IPS-NIHi7 (cell line): ENCODE measurements at regions not wholly inside any gene's neighbourhood (a gene's known extent, or its start where the extent isn't known, plus 50 kb on each side); places are given as distances from the start of the nearest gene placed in this dataset.

Source experiments
- DNase-seq: peaks from one replicate; pipeline ENCODE4 v3.0.0; 2012; ENCODE audit warnings: mixed read lengths; ENCODE audit errors: extremely low spot score

- no peak for DNase-seq
Observed at GRCh38 chr12:42963988-42964387, 374.4 kb upstream of the PRICKLE1 start.

GRCh38 chr12:42962384-42962783 lies 372.8 kb upstream of the PRICKLE1 start:
- DNase-seq, result no peak

GRCh38 chr12:42961395-42961794 lies 371.8 kb upstream of the PRICKLE1 start:
- no peak for DNase-seq

- DNase-seq, result no peak
Observed at GRCh38 chr12:42960087-42960527, 370.6 kb upstream of the PRICKLE1 start.

GRCh38 chr12:42958291-42958674 lies 368.7 kb upstream of the PRICKLE1 start:
- DNase-seq, result no peak

- no peak for DNase-seq
Observed at GRCh38 chr12:42957561-42958290, 368.2 kb upstream of the PRICKLE1 start.

- DNase-seq, result no peak
Observed at GRCh38 chr12:42957136-42957535, 367.6 kb upstream of the PRICKLE1 start.

- DNase-seq, result no peak
Observed at GRCh38 chr12:42953021-42953420, 363.5 kb upstream of the PRICKLE1 start.

GRCh38 chr12:42946871-42947381 lies 357.4 kb upstream of the PRICKLE1 start:
- no peak for DNase-seq

- no peak for DNase-seq
Observed at GRCh38 chr12:42945927-42946326, 356.4 kb upstream of the PRICKLE1 start.

GRCh38 chr12:42944516-42944915 lies 355.0 kb upstream of the PRICKLE1 start:
- no peak for DNase-seq

GRCh38 chr12:42936991-42937390 lies 347.4 kb upstream of the PRICKLE1 start:
- DNase-seq, result no peak

GRCh38 chr12:42936260-42936659 lies 346.7 kb upstream of the PRICKLE1 start:
- no peak for DNase-seq

GRCh38 chr12:42935756-42936155 lies 346.2 kb upstream of the PRICKLE1 start:
- no peak for DNase-seq

GRCh38 chr12:42935090-42935489 lies 345.5 kb upstream of the PRICKLE1 start:
- DNase-seq, result no peak

GRCh38 chr12:42933461-42934081 lies 344.0 kb upstream of the PRICKLE1 start:
- DNase-seq, result no peak

GRCh38 chr12:42932936-42933335 lies 343.4 kb upstream of the PRICKLE1 start:
- DNase-seq, result no peak

GRCh38 chr12:42926232-42926631 lies 336.7 kb upstream of the PRICKLE1 start:
- DNase-seq, result no peak

GRCh38 chr12:42924482-42924881 lies 334.9 kb upstream of the PRICKLE1 start:
- DNase-seq, result no peak

GRCh38 chr12:42923583-42923982 lies 334.0 kb upstream of the PRICKLE1 start:
- no peak for DNase-seq

- no peak for DNase-seq
Observed at GRCh38 chr12:42923156-42923555, 333.6 kb upstream of the PRICKLE1 start.

- no peak for DNase-seq
Observed at GRCh38 chr12:42922505-42922850, 332.9 kb upstream of the PRICKLE1 start.

- DNase-seq, result no peak
Observed at GRCh38 chr12:42921741-42922504, 332.4 kb upstream of the PRICKLE1 start.
